GM10248 (cell line): ENCODE measurements at regions not wholly inside any gene's neighbourhood (a gene's known extent, or its start where the extent isn't known, plus 50 kb on each side); places are given as distances from the start of the nearest gene placed in this dataset.

Experiments
- CTCF ChIA-PET: fragments of 300-600 bp; sonication (Branson Sonifier 250); formaldehyde crosslinking; extraction: SDS; loops from one replicate; lab custom pipeline; 2021; ENCODE audit warnings: antibody characterized with exemption; lab: Yijun Ruan, JAX
- POLR2A ChIA-PET: fragments of 350-650 bp; sonication (Branson Sonifier 250); formaldehyde crosslinking; extraction: SDS; loops from one replicate; lab custom pipeline; 2020; ENCODE audit warnings: antibody characterized with exemption; lab: Yijun Ruan, JAX
- DNase-seq: peaks from one replicate; pipeline ENCODE4 v3.0.0; 2012; ENCODE audit errors: extremely low spot score
- CTCF ChIP-seq: IDR thresholded peaks from 2 replicates; pipeline ENCODE4 v1.5.1; 2012; ENCODE audit warnings: mild to moderate bottlenecking, low read depth; ENCODE audit errors: extremely low read depth, missing control alignments, control extremely low read depth

- no peak for TF ChIP-seq CTCF
- POLR2A ChIA-PET: no interaction called here
- DNase-seq: no peak
- CTCF ChIA-PET: no interaction called here
Measured at GRCh38 chr5:43893951-43894684, 291.1 kb downstream of the NNT start.

GRCh38 chr5:43891112-43891511, 288.1 kb downstream of the NNT start:
- CTCF ChIA-PET: no interaction called here

GRCh38 chr5:43889233-43889632, 286.3 kb downstream of the NNT start:
- POLR2A ChIA-PET: no interaction called here
- no peak for DNase-seq
- CTCF ChIA-PET: interaction anchor here (1.2 kb wide), 1 partner anchor 11 kb away, joined by 3 read pairs; no protein-coding TSS in a partner anchor
- TF ChIP-seq CTCF: no peak

More at GRCh38 chr5:43891112-43891511, 288.1 kb downstream of the NNT start:
- no peak for DNase-seq
- TF ChIP-seq CTCF: no peak
- POLR2A ChIA-PET: no interaction called here

- ChIA-PET POLR2A (no interaction called here), CTCF (interaction anchor here (0.7 to 0.8 kb wide), 2 partner anchors 12 to 20 kb away, joined by 3 read pairs; no protein-coding TSS in a partner anchor)
- no peak for DNase-seq
- no peak for TF ChIP-seq CTCF
Measured at GRCh38 chr5:43875741-43876140, 272.8 kb downstream of the NNT start.

- POLR2A ChIA-PET: no interaction called here
- CTCF ChIA-PET: no interaction called here
- DNase-seq: no peak
- no peak for TF ChIP-seq CTCF
Measured at GRCh38 chr5:43874772-43875171, 271.8 kb downstream of the NNT start.

GRCh38 chr5:43873791-43874190, 270.8 kb downstream of the NNT start:
- ChIA-PET CTCF (no interaction called here), POLR2A (no interaction called here)
- DNase-seq: no peak
- no peak for TF ChIP-seq CTCF

GRCh38 chr5:43859309-43859708, 256.3 kb downstream of the NNT start:
- no peak for TF ChIP-seq CTCF
- ChIA-PET CTCF (interaction anchor here (1.6 kb wide), 1 partner anchor 10 kb away, joined by 3 read pairs; no protein-coding TSS in a partner anchor), POLR2A (interaction anchor here (0.7 kb wide), 1 partner anchor 1253 kb away, joined by 3 read pairs; no protein-coding TSS in a partner anchor)
- DNase-seq: no peak
